ENCODE measurements at regions not wholly inside any gene's neighbourhood (a gene's known extent, or its start where the extent isn't known, plus 50 kb on each side); places are given as distances from the start of the nearest gene placed in this dataset.
"Not testable (repeated sequence)": the region's sequence is repeated elsewhere in the genome, so short reads cannot be mapped to it uniquely, and the experiment has no call there.

DNA sequence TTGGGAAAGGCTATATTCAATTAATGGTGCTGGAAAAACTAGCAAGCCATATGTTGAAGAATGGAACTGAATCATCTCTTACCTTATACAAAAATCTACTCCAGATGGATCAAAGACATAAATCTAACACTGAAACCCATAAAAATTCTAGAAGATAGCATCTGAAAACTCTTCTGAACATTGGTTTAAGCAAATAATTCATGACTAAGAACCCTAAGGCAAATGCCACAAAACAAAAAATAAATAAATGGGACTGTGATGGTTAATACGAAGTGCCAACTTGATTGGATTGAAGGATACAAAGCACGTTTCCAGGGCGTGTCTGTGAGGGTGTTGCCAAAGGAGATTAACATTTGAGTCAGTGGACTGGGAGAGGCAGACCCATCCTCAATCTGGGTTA is 1130.0 kb downstream of the DNAJB9 start:
- H3K4me3 ChIP-seq (ENCODE audit: insufficient read length, low read depth): no peak overlapping the region
- no peak overlapping the region for H3K9ac ChIP-seq (ENCODE audit: insufficient read length, low read depth)
- H3K9me3 ChIP-seq (ENCODE audit: insufficient read depth, low read length): no peaks in the 10 kb centered on the region
- H3K4me1 ChIP-seq (ENCODE audit: insufficient read depth, insufficient read length): no peaks in the 10 kb centered on the region
- H3K36me3 ChIP-seq (ENCODE audit: insufficient read depth, insufficient read length, low read length): no peaks in the 10 kb centered on the region
- TF ChIP-seq SUZ12 (IDR thresholded peaks at IDR 0.05; ENCODE audit: extremely low read depth, insufficient read depth, insufficient read length) (no peak), YY1 (IDR thresholded peaks at IDR 0.05; ENCODE audit: insufficient read depth, insufficient read length) (no peak), ZNF274 (IDR thresholded peaks at IDR 0.05; ENCODE audit: low read depth, low read length) (no peak)
- DNase-seq (ENCODE audit: low read depth, low spot score): no peak
- H3K27me3 ChIP-seq (ENCODE audit: insufficient read depth, insufficient read length): no peaks in the 10 kb centered on the region

DNA sequence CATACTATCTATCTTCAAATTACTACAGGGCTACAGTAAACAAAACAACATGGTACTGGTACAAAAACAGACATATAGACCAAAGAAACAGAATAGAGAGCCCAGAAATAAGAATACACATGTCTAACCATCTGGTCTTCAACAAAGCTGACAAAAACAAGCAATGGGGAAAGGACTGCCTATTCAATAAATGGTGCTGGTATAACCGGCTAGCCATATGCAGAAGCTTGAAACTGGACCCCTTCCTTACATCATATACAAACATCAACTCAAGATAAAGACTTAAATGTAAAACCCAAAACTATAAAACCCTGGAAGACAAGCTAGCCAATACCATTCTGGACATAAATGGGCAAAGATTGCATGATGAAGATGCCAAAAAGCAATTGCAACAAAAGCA is 1143.7 kb downstream of the DNAJB9 start:
- Histone ChIP-seq H3K36me3 (ENCODE audit: insufficient read depth, insufficient read length, low read length) (no peaks in the 10 kb centered on the region), H3K9ac (ENCODE audit: insufficient read length, low read depth) (no peak overlapping the region), H3K27me3 (ENCODE audit: insufficient read depth, insufficient read length) (no peaks in the 10 kb centered on the region), H3K4me3 (ENCODE audit: insufficient read length, low read depth) (no peak overlapping the region), H3K9me3 (ENCODE audit: insufficient read depth, low read length) (no peaks in the 10 kb centered on the region), H3K4me1 (ENCODE audit: insufficient read depth, insufficient read length) (no peaks in the 10 kb centered on the region)
- no peak for DNase-seq (ENCODE audit: low read depth, low spot score)
- TF ChIP-seq SUZ12 (IDR thresholded peaks at IDR 0.05; ENCODE audit: extremely low read depth, insufficient read depth, insufficient read length) (no peak), ZNF274 (IDR thresholded peaks at IDR 0.05; ENCODE audit: low read depth, low read length) (no peak), YY1 (IDR thresholded peaks at IDR 0.05; ENCODE audit: insufficient read depth, insufficient read length) (no peak)

DNA sequence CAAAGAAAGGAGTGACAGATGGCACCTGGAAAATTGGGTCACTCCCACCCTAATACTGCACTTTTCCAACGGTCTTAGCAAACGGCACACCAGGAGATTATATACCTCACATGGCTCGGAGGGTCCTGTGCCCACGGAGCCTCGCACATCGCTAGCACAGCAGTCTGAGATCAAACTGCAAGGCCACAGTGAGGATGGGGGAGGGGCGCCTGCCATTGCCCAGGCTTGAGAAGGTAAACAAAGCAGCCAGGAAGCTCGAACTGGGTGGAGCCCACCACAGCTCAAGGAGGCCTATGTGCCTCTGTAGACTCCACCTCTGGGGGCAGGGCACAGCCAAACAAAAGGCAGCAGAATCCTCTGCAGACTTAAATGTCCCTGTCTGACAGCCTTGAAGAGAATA is 1149.7 kb downstream of the DNAJB9 start:
- DNase-seq (ENCODE audit: low read depth, low spot score): peak; percentile 22
- not testable (repeated sequence) for H3K9ac ChIP-seq (ENCODE audit: insufficient read length, low read depth); H3K36me3 ChIP-seq (ENCODE audit: insufficient read depth, insufficient read length, low read length); H3K27me3 ChIP-seq (ENCODE audit: insufficient read depth, insufficient read length); H3K4me3 ChIP-seq (ENCODE audit: insufficient read length, low read depth); H3K4me1 ChIP-seq (ENCODE audit: insufficient read depth, insufficient read length); H3K9me3 ChIP-seq (ENCODE audit: insufficient read depth, low read length)

DNA sequence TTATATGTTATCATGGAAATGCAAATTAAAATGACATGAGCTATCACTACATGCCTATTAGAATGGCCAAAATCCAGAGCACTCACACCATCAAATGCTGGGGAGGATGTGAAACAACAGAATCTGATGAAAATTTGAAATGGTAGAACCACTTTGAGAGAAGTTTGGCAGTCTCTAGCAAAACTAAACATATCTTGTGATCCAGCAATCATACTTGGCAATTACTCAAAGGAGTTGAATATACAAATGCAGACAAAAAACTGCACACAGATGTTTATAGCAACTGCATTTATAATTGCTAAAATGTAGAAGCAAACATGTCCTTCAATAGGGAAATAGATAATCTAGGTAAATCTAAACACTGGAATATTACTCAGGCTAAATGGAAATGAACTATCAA is 1164.9 kb downstream of the DNAJB9 start:
- H3K4me3 ChIP-seq (ENCODE audit: insufficient read length, low read depth): no peak overlapping the region
- no peak for DNase-seq (ENCODE audit: low read depth, low spot score)
- H3K27me3 ChIP-seq (ENCODE audit: insufficient read depth, insufficient read length): no peaks in the 10 kb centered on the region
- no peak for TF ChIP-seq YY1 (IDR thresholded peaks at IDR 0.05; ENCODE audit: insufficient read depth, insufficient read length)
- TF ChIP-seq ZNF274 (IDR thresholded peaks at IDR 0.05; ENCODE audit: low read depth, low read length): no peak
- no peak for TF ChIP-seq SUZ12 (IDR thresholded peaks at IDR 0.05; ENCODE audit: extremely low read depth, insufficient read depth, insufficient read length)
- H3K9ac ChIP-seq (ENCODE audit: insufficient read length, low read depth): no peak overlapping the region
- H3K36me3 ChIP-seq (ENCODE audit: insufficient read depth, insufficient read length, low read length): no peaks in the 10 kb centered on the region
- H3K4me1 ChIP-seq (ENCODE audit: insufficient read depth, insufficient read length): no peaks in the 10 kb centered on the region
- no peaks in the 10 kb centered on the region for H3K9me3 ChIP-seq (ENCODE audit: insufficient read depth, low read length)

DNA sequence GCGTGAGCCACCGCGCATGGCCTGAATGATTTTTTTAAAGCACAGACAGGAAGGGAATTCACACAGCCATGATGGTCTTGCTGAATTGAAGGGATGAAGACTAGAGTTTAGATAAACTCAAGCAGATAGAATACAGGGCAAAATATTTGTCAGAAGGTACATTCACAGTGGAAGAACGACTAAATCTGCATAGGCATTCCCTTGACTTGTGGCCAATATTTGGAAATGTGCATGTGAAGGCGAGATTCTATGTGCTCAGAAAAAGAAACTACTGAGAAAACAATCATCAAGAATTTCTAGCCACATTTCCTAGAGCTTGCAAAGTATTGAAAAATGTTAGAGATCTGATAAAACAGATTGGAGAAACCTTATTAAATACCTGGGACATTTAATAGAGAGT is 1166.2 kb downstream of the DNAJB9 start:
- TF ChIP-seq SUZ12 (IDR thresholded peaks at IDR 0.05; ENCODE audit: extremely low read depth, insufficient read depth, insufficient read length): no peak
- no peak for TF ChIP-seq ZNF274 (IDR thresholded peaks at IDR 0.05; ENCODE audit: low read depth, low read length)
- no peak for TF ChIP-seq YY1 (IDR thresholded peaks at IDR 0.05; ENCODE audit: insufficient read depth, insufficient read length)
- DNase-seq (ENCODE audit: low read depth, low spot score): no peak
- Histone ChIP-seq H3K36me3 (ENCODE audit: insufficient read depth, insufficient read length, low read length) (no peaks in the 10 kb centered on the region), H3K27me3 (ENCODE audit: insufficient read depth, insufficient read length) (no peaks in the 10 kb centered on the region), H3K4me1 (ENCODE audit: insufficient read depth, insufficient read length) (no peaks in the 10 kb centered on the region), H3K9ac (ENCODE audit: insufficient read length, low read depth) (no peak overlapping the region), H3K4me3 (ENCODE audit: insufficient read length, low read depth) (no peak overlapping the region), H3K9me3 (ENCODE audit: insufficient read depth, low read length) (no peaks in the 10 kb centered on the region)

DNA sequence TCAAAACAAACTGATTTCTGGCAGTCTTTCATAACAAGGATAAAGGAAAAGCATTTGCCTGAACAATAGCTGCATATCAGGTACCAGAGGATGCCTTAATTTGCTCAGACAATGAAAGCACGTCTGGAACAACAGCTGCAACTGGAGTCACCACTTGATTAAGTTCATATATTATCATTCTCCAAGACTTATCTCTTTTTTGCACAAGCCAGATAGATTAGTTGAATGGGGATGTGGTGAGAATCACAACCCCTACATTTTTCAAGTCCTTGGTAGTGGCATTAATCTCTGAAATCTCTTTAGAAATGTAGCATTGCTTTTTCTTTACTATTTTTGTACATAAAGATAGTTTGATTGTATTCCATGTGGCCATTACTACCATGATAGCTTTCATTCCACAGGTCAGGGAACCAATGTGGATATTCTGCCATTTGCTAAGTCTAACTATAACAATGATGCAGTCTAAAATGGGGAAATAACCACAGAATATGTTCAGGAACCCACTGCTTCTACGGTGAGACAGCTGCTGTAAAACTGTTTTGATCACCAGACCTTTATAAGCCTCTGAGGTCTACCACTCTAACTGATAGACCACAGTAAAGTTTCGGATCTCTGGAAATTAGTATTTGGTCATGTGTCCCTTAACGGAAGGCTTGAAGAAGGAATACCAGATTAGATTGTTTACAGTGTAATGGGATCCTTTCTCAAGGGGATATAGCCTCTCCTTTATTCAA is 1176.2 kb downstream of the DNAJB9 start:
- no peaks in the 10 kb centered on the region for H3K9me3 ChIP-seq (ENCODE audit: insufficient read depth, low read length)
- H3K9ac ChIP-seq (ENCODE audit: insufficient read length, low read depth): no peak overlapping the region
- H3K36me3 ChIP-seq (ENCODE audit: insufficient read depth, insufficient read length, low read length): no peaks in the 10 kb centered on the region
- no peaks in the 10 kb centered on the region for H3K27me3 ChIP-seq (ENCODE audit: insufficient read depth, insufficient read length)
- no peak for DNase-seq (ENCODE audit: low read depth, low spot score)
- no peak for TF ChIP-seq ZNF274 (IDR thresholded peaks at IDR 0.05; ENCODE audit: low read depth, low read length)
- TF ChIP-seq YY1 (IDR thresholded peaks at IDR 0.05; ENCODE audit: insufficient read depth, insufficient read length): no peak
- no peak for TF ChIP-seq SUZ12 (IDR thresholded peaks at IDR 0.05; ENCODE audit: extremely low read depth, insufficient read depth, insufficient read length)
- no peak overlapping the region for H3K4me3 ChIP-seq (ENCODE audit: insufficient read length, low read depth)
- no peaks in the 10 kb centered on the region for H3K4me1 ChIP-seq (ENCODE audit: insufficient read depth, insufficient read length)

DNA sequence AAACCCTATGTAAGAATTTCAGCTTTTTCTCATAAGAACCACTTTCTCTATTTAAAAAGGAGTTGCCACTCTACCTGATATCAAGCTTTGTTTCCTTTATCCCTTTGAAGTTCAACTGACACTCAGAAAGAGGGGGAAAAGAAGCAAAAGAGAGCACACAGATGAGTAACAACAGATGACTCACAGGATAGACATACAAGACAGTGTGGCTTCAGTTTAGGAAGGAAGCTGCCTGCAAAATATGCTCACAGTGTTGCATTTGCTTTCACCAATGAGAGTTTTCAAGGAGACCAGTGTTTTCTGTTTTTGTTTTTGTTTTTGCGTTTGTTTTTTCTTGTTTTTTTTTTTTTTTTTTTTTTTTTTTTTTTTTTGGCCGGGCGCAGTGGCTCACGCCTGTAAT is 1181.6 kb downstream of the DNAJB9 start:
- Histone ChIP-seq H3K9ac (ENCODE audit: insufficient read length, low read depth) (no peak overlapping the region), H3K27me3 (ENCODE audit: insufficient read depth, insufficient read length) (no peaks in the 10 kb centered on the region), H3K9me3 (ENCODE audit: insufficient read depth, low read length) (no peaks in the 10 kb centered on the region), H3K36me3 (ENCODE audit: insufficient read depth, insufficient read length, low read length) (no peaks in the 10 kb centered on the region), H3K4me3 (ENCODE audit: insufficient read length, low read depth) (no peak overlapping the region), H3K4me1 (ENCODE audit: insufficient read depth, insufficient read length) (no peaks in the 10 kb centered on the region)
- DNase-seq (ENCODE audit: low read depth, low spot score): no peak
- TF ChIP-seq ZNF274 (IDR thresholded peaks at IDR 0.05; ENCODE audit: low read depth, low read length): no peak
- no peak for TF ChIP-seq YY1 (IDR thresholded peaks at IDR 0.05; ENCODE audit: insufficient read depth, insufficient read length)

DNA sequence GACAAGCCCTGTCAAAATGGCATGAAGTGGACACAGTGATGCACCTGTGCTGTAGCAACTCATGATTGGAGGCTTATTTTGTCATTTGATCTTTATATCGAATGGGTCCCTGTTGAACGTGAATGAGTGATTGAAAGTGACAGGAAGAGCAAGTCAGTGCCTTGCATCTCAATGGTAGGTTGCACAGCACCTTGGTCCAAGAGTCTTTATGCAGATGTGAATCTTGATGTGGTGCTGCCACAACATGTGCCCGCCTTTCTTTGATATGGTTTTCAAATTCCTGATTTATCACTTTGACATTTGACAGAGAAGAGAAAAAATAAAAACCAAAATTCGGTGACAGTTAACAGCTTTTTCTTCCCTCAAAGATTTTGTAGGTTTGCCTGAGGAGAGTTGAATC is 1182.4 kb downstream of the DNAJB9 start:
- H3K4me3 ChIP-seq (ENCODE audit: insufficient read length, low read depth): no peak overlapping the region

More for the DNA sequence above, 1182.4 kb downstream of the DNAJB9 start:
- TF ChIP-seq SUZ12 (IDR thresholded peaks at IDR 0.05; ENCODE audit: extremely low read depth, insufficient read depth, insufficient read length) (no peak), YY1 (IDR thresholded peaks at IDR 0.05; ENCODE audit: insufficient read depth, insufficient read length) (no peak), ZNF274 (IDR thresholded peaks at IDR 0.05; ENCODE audit: low read depth, low read length) (no peak)
- H3K27me3 ChIP-seq (ENCODE audit: insufficient read depth, insufficient read length): no peaks in the 10 kb centered on the region
- H3K9me3 ChIP-seq (ENCODE audit: insufficient read depth, low read length): no peaks in the 10 kb centered on the region
- H3K4me1 ChIP-seq (ENCODE audit: insufficient read depth, insufficient read length): no peaks in the 10 kb centered on the region
- no peaks in the 10 kb centered on the region for H3K36me3 ChIP-seq (ENCODE audit: insufficient read depth, insufficient read length, low read length)
- H3K9ac ChIP-seq (ENCODE audit: insufficient read length, low read depth): no peak overlapping the region
- DNase-seq (ENCODE audit: low read depth, low spot score): no peak
